SW 1271 (cell line): ENCODE measurements at regions not wholly inside any gene's neighbourhood (a gene's known extent, or its start where the extent isn't known, plus 50 kb on each side); places are given as distances from the start of the nearest gene placed in this dataset.
"Not testable (repeated sequence)": the region's sequence is repeated elsewhere in the genome, so short reads cannot be mapped to it uniquely, and the experiment has no call there.

Experiments used
- DNase-seq, 2 experiments: peaks; one replicate each; lab custom pipeline; 2025; lab: John Stamatoyannopoulos, UW

DNA sequence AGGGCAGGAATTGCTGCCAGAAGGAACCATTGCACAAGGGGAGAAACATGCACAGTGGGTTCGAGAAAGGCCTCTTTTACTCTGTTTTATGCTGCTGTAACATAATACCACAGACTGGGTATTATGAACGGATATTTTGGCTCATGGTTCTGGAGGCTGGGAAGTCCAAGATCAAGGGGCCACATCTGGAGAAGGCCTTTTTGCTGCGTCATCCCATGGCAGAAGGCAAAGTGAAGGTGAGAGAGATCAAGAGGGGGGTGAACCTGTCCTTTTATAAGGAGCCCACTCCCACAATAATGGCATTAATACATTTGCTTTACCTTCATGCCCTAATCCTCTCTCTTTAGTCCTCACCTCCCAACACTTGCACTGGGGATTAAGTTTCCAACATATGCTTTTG, 136.9 kb upstream of the ALDH1B1 start:
- DNase-seq = no peak

- DNase-seq = no peak
These were observed 137.7 kb upstream of the ALDH1B1 start for GRCh38 chr9:38254756-38255155.

DNA sequence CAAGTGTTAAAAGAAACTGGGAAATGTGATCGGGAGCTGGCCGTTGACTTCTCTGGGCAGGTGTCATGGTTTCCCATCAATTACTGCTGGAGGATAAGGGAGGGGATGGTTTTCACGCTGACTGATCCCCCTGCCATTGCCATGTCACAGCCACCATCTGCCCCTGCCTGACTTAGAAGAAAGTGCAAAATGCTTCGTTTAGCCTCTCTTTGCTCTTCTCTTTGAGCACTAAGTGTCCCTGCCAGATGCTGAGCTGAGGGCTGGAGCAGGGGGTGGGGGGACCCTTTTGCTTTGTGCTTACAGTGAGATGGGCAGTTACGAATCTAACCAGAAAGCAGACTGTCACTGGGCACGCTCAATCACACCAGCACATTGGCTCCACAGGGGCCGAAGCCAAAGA, 138.4 kb upstream of the ALDH1B1 start:
- no peak for DNase-seq

DNA sequence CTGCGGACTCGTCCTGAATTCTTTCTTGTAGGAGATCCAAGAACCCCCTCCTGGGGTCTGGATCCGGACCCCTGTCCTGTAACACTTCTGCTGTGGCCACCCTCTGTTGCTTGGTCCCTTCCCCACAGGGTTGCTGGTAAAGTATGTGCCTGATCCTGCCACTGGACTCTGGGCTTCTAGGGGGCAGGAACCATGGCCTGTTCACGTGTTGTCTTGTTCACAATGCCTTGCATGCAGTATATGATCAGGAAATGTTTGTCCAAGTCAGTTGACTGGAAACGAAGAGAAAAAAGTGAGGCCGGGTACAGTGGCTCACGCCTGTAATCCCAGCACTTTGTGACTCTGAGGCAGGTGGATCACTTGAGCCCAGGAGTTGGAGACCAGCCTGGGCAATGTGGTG, 139.3 kb upstream of the ALDH1B1 start:
- no peak for DNase-seq

DNA sequence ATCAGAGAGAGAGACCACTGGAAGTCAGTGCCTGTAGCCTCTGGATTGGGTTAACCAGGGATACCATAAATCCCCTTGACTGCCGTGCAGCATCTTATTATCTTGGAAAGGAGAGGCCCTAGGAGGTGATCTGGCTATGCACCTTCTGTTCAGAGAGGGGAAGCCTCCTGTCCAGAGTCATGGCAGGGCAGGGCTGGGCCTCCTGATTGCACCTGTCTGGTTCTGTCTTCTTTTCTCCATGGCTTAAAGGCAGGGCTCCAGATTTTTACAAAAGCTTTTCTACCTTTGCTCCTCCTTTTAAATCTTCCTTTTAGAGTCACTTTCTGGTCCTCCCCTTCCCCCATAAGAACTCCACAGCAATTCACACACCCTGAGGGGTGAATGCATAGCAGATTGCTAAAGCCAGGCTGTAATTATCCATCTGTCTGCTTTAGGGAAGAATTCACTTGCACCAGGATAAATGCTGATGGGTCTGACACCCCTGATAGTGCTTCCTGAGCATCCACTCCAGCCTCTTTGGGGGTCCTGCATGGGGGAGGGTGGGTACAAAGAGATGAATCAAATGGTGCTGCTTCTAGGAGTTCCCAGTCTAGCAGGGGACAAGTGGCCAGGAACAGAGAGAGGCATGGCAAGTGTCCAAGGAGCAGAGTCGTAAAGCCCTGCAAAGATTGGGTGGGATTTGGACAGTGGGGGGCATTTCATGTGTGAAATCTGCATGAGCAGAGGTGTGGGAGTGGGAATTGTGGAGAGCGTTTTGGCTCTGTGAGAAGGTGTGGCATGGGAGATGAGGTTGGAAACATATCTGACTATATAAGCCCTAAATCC, 141.3 kb upstream of the ALDH1B1 start:
- no peak for DNase-seq

DNA sequence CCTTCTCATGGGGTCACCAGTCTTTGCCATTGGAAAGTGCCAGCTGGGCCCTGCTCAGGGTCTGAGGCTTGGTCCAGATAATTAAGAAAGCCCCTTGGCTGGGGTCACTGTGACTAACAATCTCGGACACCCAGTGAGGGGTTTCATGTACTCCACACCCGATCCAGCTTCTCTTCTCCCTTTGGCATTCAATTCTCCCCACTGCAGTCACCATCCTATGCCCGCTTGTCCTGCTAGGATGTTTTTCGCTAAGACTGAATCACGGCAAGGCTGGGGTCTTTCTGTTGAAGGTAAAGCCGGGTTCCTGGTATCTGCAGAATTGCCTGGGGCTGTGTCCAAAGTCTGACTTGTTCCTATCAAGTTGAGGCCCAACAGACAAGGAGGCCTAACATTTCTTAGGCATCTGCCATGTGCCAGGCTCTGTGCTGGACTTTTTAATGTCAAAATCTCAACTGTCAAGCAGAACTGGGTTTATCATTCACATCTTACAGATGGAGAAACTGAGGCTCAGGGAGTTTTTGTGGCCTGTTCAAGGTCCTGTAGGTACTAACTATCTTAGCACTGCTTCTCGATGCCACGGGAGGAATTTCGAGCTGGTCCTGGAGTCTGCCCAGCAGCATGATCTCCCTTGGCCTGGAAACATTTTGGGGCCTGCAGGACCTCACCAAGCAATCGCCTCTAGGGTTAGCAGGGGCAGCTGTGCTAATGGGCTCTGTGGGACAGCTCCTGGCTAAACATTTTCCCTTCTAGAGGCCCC, 142.0 kb upstream of the ALDH1B1 start:
- no peak for DNase-seq

GRCh38 chr9:38249587-38250210, 142.8 kb upstream of the ALDH1B1 start:
- DNase-seq = no peak

DNA sequence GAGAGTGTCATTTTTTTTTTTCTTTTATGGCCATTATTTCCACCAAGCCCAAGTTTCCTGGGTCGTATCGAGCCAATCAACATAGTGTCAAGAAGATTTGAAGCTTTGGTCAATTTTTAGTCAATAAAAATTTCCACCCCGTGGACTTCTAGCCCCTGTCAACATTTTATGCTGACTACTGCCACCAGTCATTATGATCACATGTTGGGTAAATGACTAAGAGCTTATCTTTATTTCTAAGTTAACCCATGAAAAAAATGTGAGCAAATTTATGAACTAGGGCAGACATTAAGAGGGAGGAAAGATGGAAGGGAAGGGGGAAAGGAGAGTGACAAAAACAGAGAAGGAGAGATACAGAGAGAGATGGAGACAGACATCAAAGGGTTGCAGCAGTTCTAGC, 143.5 kb upstream of the ALDH1B1 start:
- no peak for DNase-seq

DNA sequence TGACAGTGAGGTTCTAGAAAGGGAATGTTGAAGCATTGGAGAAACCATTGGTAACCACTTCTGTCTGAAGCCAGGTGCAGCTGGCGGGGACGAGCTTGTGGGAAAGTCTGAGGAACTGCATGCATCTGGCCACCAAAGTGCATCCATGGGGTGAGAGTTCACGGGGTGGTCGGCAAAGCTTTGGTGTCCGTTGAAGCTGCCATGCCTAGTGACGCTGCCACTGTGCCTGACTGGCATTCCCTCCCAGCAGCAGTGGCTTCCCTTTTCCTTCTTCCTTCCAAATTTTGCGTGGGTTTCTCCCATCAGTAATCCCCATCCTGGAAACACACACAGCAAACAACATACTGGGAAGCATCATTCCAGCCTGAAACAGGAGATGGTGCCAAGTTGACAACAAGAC, 145.7 kb upstream of the ALDH1B1 start:
- no peak for DNase-seq

- no peak for DNase-seq
These were observed 147.5 kb upstream of the ALDH1B1 start for GRCh38 chr9:38244971-38245370.

DNA sequence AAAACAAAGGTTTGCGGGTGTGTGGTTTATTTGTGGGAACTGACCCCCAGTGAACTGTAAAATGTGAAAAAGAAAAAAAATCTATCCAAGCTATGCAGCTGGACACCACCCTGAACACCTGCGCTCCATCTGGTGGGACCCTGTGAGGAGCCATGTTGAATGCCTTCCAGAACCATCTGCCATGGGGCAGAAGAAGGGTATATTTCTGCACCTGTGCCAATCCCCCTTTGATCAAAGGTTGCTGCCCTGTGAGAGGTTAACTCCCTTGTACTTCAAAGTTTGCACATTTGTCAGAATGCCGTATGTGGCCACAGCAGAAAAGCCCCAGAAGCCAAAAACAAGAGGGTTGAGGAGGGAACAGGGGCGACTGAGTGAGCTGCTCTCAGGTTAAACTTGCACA, 148.5 kb upstream of the ALDH1B1 start:
- DNase-seq = no peak

- not testable (repeated sequence) for DNase-seq
These were observed 150.4 kb upstream of the ALDH1B1 start for GRCh38 chr9:38242151-38242550.

DNA sequence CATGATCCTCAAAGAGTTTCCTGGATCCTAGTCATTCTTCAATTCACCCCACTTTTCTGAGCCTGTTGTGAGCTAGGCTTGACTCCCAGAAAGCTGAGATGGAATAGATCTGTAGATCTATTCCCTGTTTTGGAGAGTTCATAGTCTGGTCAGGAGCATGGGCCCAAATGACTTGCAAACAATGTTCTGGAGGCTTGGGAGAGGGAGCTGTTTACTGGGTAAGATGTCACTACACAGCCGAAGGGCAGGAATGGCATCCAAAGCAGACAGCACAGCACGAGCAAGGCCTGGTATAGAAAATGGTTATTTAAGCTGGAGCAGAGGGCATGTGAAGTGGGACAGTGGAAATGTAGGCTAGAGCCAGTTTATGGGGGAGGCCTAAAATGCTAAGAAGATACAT, 152.5 kb upstream of the ALDH1B1 start:
- no peak for DNase-seq

DNA sequence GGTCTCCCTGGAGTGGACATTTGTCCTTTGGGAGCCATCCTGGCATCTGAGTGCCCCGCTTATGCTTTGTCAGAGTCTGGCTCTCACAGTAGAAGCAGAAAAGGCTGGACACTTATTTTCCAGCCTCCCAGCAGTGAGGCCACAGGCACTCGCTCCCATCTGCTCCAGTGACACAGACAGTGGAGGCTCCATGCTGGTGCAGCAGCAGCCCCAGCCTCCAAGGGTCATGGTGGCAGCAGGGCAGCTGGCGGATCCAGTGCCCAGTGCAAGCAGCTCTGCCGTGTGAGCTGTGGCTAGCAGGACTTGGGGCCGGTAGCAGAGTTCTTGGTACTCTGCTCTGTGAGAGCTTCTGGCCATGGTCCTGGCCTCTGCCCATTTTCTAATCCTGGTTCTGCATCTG, 157.3 kb upstream of the ALDH1B1 start:
- DNase-seq = no peak

GRCh38 chr9:38234479-38235170, 157.9 kb upstream of the ALDH1B1 start:
- DNase-seq = no peak

GRCh38 chr9:38233796-38234355, 158.6 kb upstream of the ALDH1B1 start:
- DNase-seq = no peak

DNA sequence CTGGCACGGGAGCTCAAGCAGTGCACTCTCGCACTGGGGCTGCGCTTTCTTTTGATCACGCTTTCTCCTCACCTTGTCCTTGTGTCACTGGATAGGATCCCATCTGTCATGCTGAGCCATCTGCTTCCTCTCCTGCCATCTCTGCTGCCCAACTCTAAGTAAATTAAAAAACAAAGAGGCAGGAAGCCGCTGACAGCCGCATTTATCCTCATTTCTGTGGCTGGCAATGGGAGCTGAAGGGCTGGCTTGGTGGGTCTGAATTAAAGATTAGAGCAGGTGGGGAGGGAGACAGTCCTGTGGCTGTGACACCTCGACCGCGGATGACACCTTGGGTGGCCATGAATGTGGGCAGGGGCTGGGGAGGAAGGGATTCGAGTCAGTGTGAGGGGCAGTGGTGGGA, 159.2 kb upstream of the ALDH1B1 start:
- DNase-seq = no peak

DNA sequence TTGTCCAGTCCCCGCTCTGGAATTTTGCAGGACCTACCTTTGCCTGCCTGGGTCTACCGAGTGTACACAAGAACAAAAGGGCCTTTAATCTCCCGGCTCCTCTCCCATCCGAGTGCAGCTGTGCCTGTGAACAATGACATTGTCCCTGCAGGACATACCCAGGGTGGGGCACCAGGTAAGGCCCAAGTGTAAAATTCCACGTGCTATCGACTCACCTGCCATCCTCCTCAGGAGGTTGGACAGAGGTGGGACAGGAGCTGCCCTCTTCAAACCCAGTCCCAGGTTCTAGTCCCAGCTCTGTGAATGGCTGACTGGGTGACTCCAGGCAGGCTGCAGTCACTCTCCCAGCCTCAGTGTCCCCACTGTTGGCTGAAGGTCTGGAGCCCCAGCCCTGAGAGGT, 159.6 kb upstream of the ALDH1B1 start:
- no peak for DNase-seq

GRCh38 chr9:38229504-38230155, 160.6 kb upstream of the SHB start:
- no peak for DNase-seq

DNA sequence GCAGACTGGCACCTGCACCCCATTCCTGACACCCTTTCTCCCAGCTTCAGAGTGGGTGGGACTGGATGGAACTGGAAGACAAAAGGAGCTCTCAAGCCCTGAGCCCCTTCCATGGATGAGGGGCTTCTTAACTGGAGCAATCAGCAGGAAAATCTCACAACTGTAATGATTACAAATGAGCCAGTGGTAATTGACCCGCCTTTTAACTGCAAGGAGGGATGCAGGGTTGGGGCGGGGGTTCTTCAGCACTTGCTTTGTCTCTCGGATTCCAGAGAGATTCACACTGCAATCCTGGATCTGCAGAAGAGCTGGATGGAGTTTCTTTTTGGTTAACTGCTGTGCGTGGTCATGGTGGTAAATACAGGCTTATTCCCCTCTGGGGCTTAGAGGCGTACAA, 160.1 kb upstream of the SHB start:
- DNase-seq = no peak

DNA sequence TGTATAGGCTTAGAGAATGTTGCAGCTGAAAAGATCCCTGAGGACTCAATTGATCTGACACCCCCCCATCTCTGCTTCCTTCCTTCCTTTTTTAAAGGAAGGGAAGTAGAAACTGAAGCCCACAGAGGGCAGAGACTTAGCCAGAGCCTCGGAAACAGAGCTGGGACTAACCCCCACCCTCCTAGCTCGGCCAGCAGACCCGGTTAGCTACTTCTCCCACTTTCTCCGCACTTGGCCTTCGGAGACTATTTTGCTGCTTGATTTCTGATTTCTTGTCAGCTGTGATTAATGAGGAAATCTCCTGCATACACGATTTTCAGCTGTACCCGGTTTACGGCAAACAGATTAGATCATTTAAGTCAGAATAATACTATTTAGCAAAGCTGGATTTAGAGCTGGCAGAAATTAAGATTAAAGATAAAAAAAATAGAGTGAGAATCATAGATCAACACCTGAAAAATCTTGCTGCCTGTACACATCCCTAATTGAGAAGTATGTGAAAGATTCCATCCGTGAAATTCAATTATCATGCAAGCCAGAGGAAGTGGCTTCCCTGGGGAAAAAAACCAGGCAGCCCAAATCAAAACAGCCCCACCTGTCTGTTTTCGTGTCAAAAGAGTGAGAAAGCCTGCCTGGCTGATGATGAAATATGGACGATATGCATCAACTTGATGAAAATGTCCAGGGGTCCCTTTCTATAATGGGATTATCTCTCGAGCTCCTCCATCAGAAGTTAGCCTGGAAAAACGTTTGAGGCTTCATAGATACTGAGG, 159.5 kb upstream of the SHB start:
- no peak for DNase-seq
